Nephron (organoid): ENCODE measurements at regions not wholly inside any gene's neighbourhood (a gene's known extent, or its start where the extent isn't known, plus 50 kb on each side); places are given as distances from the start of the nearest gene placed in this dataset.
A peak's percentile ranks its signal among the peaks of the same experiment; 100 is the strongest.

Experiments used
- H3K27ac Mint-ChIP-seq, 3 experiments: 2 replicates each; pipeline ENCODE4 v1.8.0; 2020; ENCODE audit warnings: mixed read lengths in 3 of 3, mild to moderate bottlenecking in 2 of 3, moderate library complexity in 1 of 3
- H3K27me3 Mint-ChIP-seq: 2 replicates; pipeline ENCODE4 v1.8.0; 2021; ENCODE audit warnings: low read depth, mild to moderate bottlenecking, moderate library complexity, mixed read lengths
- H3K36me3 Mint-ChIP-seq: 2 replicates; pipeline ENCODE4 v1.8.0; 2020; ENCODE audit warnings: low read depth, mixed read lengths
- H3K4me1 Mint-ChIP-seq: 2 replicates; pipeline ENCODE4 v1.8.0; 2020; ENCODE audit warnings: mixed read lengths
- H3K4me3 Mint-ChIP-seq, 3 experiments: 2 replicates each; pipeline ENCODE4 v1.8.0; 2020; ENCODE audit warnings: mild to moderate bottlenecking in 3 of 3, mixed read lengths in 3 of 3, moderate library complexity in 2 of 3
- H3K9me3 Mint-ChIP-seq: 2 replicates; pipeline ENCODE4 v1.8.0; 2020; ENCODE audit warnings: mixed read lengths
- TF ChIP-seq, protein P1 (sequence below), 3 experiments: fragments of 200-600 bp; sonication (generic); IDR thresholded peaks; one replicate each; pipeline ENCODE4 v1.5.0; 2021; ENCODE audit warnings: antibody characterized with exemption in 3 of 3; ENCODE audit not compliant: unreplicated experiment in 3 of 3

DNA sequence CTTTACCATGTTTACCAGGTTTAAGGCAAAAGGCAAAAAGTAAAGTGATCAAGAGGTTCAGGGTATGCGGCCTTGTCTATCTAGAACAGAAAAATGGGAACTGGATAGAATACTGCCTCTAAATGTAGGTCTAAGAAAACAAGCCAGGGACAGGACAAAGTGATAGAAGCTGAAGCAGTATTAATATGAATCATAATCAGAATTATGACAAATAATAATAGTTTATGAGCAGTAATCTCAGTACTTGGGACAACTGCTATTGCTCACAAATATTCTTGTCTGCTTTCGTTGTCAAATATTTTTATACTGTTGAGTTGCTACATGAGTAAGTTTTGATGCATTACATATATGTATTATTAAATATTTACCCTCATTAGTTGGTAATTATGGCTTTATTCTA is 356.9 kb upstream of the RBMS3 start:
- no peaks in the 10 kb centered on the region for H3K9me3 Mint-ChIP-seq
- H3K27me3 Mint-ChIP-seq = no peaks in the 10 kb centered on the region
- H3K27ac Mint-ChIP-seq = no peak overlapping the region
- TF ChIP-seq, protein P1, sequence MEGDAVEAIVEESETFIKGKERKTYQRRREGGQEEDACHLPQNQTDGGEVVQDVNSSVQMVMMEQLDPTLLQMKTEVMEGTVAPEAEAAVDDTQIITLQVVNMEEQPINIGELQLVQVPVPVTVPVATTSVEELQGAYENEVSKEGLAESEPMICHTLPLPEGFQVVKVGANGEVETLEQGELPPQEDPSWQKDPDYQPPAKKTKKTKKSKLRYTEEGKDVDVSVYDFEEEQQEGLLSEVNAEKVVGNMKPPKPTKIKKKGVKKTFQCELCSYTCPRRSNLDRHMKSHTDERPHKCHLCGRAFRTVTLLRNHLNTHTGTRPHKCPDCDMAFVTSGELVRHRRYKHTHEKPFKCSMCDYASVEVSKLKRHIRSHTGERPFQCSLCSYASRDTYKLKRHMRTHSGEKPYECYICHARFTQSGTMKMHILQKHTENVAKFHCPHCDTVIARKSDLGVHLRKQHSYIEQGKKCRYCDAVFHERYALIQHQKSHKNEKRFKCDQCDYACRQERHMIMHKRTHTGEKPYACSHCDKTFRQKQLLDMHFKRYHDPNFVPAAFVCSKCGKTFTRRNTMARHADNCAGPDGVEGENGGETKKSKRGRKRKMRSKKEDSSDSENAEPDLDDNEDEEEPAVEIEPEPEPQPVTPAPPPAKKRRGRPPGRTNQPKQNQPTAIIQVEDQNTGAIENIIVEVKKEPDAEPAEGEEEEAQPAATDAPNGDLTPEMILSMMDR (IDR thresholded peaks at IDR 0.05; ENCODE audit: unreplicated experiment in 3 of 3) = no peak
- no peak overlapping the region for H3K4me3 Mint-ChIP-seq
- no peaks in the 10 kb centered on the region for H3K4me1 Mint-ChIP-seq
- H3K36me3 Mint-ChIP-seq = no peaks in the 10 kb centered on the region

DNA sequence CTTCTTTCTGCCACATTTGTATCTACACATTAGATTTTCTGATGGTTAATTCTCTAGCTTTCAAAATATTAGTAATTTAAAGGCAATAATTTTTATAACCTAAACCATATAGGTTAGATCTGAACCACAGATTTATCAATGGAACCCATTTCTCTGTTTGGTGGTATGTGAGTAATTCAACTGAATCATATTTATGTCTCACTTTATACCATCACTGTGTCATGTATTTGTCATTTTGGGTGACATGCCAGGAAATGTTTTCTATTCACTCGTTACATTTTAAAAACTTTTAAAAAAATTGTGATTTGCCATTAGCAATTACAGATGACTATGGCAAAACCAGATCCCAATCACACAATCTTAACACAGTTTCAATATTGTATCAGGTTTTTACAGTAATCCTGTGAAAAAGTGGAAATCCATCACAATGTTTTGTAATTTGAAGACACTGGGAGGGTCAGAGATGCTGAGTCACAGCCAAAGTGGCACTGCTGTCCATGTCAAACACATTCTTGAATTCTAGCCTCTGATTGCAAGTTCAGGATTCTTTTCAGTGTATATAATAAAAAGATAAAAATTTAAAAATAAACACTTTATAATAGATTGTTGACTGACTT is 356.0 kb upstream of the RBMS3 start:
- no peaks in the 10 kb centered on the region for H3K4me1 Mint-ChIP-seq
- H3K27me3 Mint-ChIP-seq = peaks cover 1% of the 10 kb centered on the region
- H3K9me3 Mint-ChIP-seq = no peaks in the 10 kb centered on the region
- H3K36me3 Mint-ChIP-seq = no peaks in the 10 kb centered on the region
- H3K4me3 Mint-ChIP-seq = no peak overlapping the region
- H3K27ac Mint-ChIP-seq = no peak overlapping the region
- TF ChIP-seq, protein P1 (IDR thresholded peaks at IDR 0.05; ENCODE audit: unreplicated experiment in 3 of 3) = no peak

DNA sequence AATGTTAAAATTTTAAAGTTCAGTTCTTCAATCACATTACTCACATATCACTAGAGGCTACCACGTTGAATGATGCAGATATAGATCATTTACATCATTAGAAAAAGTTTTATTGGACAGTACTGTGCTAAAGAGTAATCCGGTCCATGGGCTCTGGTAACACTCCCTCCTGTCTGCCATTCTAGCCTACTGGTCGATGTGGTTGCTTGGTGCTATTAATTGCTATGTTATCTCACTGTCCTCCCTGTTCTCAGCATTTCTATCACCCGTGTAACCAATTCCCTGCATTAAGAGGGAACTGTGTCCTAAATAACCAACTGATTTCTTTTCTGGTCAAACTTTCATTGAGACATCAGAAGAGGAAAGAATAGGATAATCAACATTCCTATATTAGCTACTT is 347.5 kb upstream of the RBMS3 start:
- Mint-ChIP-seq H3K27me3 (peaks cover 9% of the 10 kb centered on the region), H3K36me3 (no peaks in the 10 kb centered on the region), H3K4me1 (peaks cover 16% of the 10 kb centered on the region), H3K9me3 (no peaks in the 10 kb centered on the region), H3K4me3 (no peak overlapping the region), H3K27ac (no peak overlapping the region)
- TF ChIP-seq, protein P1 (IDR thresholded peaks at IDR 0.05; ENCODE audit: unreplicated experiment in 3 of 3) = no peak

- Mint-ChIP-seq H3K36me3 (no peaks in the 10 kb centered on the region), H3K4me3 (no peak overlapping the region), H3K4me1 (peaks cover 16% of the 10 kb centered on the region), H3K27me3 (peaks cover 9% of the 10 kb centered on the region), H3K27ac (no peak overlapping the region), H3K9me3 (no peaks in the 10 kb centered on the region)
- TF ChIP-seq, protein P1 (IDR thresholded peaks at IDR 0.05; ENCODE audit: unreplicated experiment in 3 of 3) = no peak
Measured at GRCh38 chr3:28934126-28934813, 346.6 kb upstream of the RBMS3 start.

DNA sequence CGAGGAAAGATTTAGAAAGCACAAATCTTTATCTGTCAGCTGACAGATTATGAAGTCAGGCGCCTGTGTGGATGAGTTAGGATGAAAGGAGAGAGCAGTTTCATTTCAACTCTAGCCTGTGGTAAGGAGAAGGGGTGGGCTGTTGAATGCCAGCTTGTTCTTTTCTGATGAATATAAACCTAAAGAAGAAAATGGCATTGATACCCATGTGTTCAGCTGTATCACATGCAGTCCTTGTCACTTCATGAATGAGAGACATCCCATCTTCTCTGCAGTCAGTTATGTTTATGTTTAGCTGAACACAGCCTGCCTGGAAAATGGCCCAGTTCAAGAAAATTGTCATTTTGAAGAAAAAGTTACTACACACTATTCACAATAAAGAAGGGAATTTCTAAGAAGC is 345.7 kb upstream of the RBMS3 start:
- TF ChIP-seq, protein P1 (IDR thresholded peaks at IDR 0.05; ENCODE audit: unreplicated experiment in 3 of 3) = no peak
- H3K36me3 Mint-ChIP-seq = no peaks in the 10 kb centered on the region
- peaks cover 5% of the 10 kb centered on the region for H3K27me3 Mint-ChIP-seq
- no peak overlapping the region for H3K4me3 Mint-ChIP-seq
- H3K4me1 Mint-ChIP-seq = peaks cover 21% of the 10 kb centered on the region
- H3K9me3 Mint-ChIP-seq = no peaks in the 10 kb centered on the region
- H3K27ac Mint-ChIP-seq = peak overlapping the region; percentile 41 to 63 (median 44)

DNA sequence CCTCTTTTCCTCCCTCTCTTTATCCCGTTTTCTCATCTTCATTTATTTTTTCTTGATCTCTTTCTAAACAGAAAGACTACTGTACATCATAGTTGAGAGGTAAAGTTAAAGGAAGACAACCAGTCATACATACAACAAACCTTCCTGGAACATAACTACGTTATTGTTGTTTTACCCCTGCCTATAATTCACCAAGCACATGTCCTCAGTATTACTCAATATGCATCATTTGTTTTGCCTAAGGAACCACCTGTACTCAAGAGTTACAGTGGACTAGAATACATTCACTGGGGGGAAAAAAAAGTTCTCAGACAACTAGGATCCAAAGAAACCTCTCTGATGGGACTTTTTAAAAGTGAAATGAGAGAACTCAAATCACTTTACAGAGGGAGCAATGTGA is 344.7 kb upstream of the RBMS3 start:
- H3K27me3 Mint-ChIP-seq = no peaks in the 10 kb centered on the region

More for the DNA sequence above, 344.7 kb upstream of the RBMS3 start:
- Mint-ChIP-seq H3K9me3 (no peaks in the 10 kb centered on the region), H3K27ac (no peak overlapping the region), H3K36me3 (no peaks in the 10 kb centered on the region), H3K4me3 (no peak overlapping the region), H3K4me1 (peaks cover 31% of the 10 kb centered on the region)
- TF ChIP-seq, protein P1 (IDR thresholded peaks at IDR 0.05; ENCODE audit: unreplicated experiment in 3 of 3) = no peak
